Tibial nerve (tissue), 4 donors: ENCODE measurements at regions not wholly inside any gene's neighbourhood (a gene's known extent, or its start where the extent isn't known, plus 50 kb on each side); places are given as distances from the start of the nearest gene placed in this dataset.

Experiments used
- EP300 ChIP-seq, 2 donors: sonication (generic); formaldehyde crosslinking; IDR thresholded peaks; one replicate each; pipeline ENCODE4 v1.6.1; 2017; ENCODE audit warnings: antibody characterized with exemption in 2 of 2, mild to moderate bottlenecking in 1 of 2
- POLR2A ChIP-seq, 2 donors: fragments of 450-650 bp; IDR thresholded peaks; one replicate each; pipeline ENCODE4 v1.6.1; 2017; ENCODE audit warnings: antibody characterized with exemption in 2 of 2, mild to moderate bottlenecking in 2 of 2, moderate library complexity in 2 of 2
- TF ChIP-seq, protein P1 (sequence below), 5 experiments: fragments of 200-600 bp in 3 of 5; fragments of 450-650 bp in 2 of 5; sonication (generic) in 3 of 5; IDR thresholded peaks; one replicate each; pipeline ENCODE4 v1.5.1; 2016 to 2019; ENCODE audit warnings: antibody characterized with exemption in 5 of 5, mild to moderate bottlenecking in 3 of 5, moderate library complexity in 2 of 5

DNA sequence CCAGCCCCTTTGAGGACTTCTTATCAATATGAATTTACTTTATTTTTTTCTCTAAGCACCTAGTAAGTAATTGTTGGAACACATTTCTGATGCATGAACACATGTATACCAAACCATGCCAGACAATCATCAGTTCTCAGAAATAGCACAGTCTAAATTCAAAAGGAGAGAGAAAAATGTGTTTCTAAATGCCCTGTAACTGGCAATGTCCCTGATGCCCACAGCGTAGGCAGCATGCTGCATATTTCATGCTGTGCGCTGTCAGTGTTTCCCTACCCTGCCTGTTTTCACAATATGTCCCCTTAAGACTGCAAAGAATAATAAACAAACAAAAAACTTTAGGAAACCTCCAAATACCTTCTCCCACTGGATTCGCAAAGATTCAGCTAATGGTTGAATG is 881.0 kb upstream of the CHAC2 start:
- TF ChIP-seq POLR2A (IDR thresholded peaks at IDR 0.05), result no peak
- TF ChIP-seq, protein P1, sequence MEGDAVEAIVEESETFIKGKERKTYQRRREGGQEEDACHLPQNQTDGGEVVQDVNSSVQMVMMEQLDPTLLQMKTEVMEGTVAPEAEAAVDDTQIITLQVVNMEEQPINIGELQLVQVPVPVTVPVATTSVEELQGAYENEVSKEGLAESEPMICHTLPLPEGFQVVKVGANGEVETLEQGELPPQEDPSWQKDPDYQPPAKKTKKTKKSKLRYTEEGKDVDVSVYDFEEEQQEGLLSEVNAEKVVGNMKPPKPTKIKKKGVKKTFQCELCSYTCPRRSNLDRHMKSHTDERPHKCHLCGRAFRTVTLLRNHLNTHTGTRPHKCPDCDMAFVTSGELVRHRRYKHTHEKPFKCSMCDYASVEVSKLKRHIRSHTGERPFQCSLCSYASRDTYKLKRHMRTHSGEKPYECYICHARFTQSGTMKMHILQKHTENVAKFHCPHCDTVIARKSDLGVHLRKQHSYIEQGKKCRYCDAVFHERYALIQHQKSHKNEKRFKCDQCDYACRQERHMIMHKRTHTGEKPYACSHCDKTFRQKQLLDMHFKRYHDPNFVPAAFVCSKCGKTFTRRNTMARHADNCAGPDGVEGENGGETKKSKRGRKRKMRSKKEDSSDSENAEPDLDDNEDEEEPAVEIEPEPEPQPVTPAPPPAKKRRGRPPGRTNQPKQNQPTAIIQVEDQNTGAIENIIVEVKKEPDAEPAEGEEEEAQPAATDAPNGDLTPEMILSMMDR (IDR thresholded peaks at IDR 0.05), result no peak
- TF ChIP-seq EP300 (IDR thresholded peaks at IDR 0.05), result no peak
